Breast epithelium (tissue), 4 donors: ENCODE measurements at regions not wholly inside any gene's neighbourhood (a gene's known extent, or its start where the extent isn't known, plus 50 kb on each side); places are given as distances from the start of the nearest gene placed in this dataset.
A peak's percentile ranks its signal among the peaks of the same experiment; 100 is the strongest.

Experiments used
- DNase-seq, 2 donors: peaks; one replicate each; pipeline ENCODE4 v3.0.0-alpha.2; 2019; ENCODE audit warnings: low spot score in 2 of 2
- H3K27ac ChIP-seq, 2 donors: fragments of 200-600 bp; sonication (generic) in 1 of 2; one replicate each; pipeline ENCODE4 v1.5.1; 2016 to 2019; ENCODE audit warnings: mild to moderate bottlenecking in 1 of 2
- H3K27me3 ChIP-seq, 2 donors: fragments of 200-600 bp; sonication (generic) in 1 of 2; one replicate each; pipeline versions ENCODE4 v1.5.1 to v1.6.0; 2017 to 2019; ENCODE audit warnings: control low read depth in 1 of 2, mild to moderate bottlenecking in 1 of 2
- H3K36me3 ChIP-seq: fragments of 200-600 bp; one replicate; pipeline ENCODE4 v1.5.1; 2019
- H3K4me1 ChIP-seq, 2 donors: fragments of 200-600 bp; sonication (generic); one replicate each; pipeline ENCODE4 v1.5.1; 2016 to 2019; ENCODE audit warnings: control low read depth in 1 of 2
- H3K4me3 ChIP-seq, 3 donors: fragments of 200-600 bp; sonication (generic); 1 replicate in 2 of 3; 2 replicates in 1 of 3; pipeline ENCODE4 v1.5.1; 2016 to 2019; ENCODE audit warnings: mild to moderate bottlenecking in 3 of 3, moderate library complexity in 2 of 3
- H3K9me3 ChIP-seq, 2 donors: fragments of 200-600 bp; sonication (generic) in 1 of 2; one replicate each; pipeline ENCODE4 v1.5.1; 2016 to 2019; ENCODE audit warnings: control low read depth in 1 of 2
- CTCF ChIP-seq, 3 donors: fragments of 450-650 bp; IDR thresholded peaks; one replicate each; pipeline ENCODE4 v1.5.1; 2016 to 2017; ENCODE audit warnings: antibody characterized with exemption in 3 of 3, mild to moderate bottlenecking in 3 of 3, moderate library complexity in 3 of 3
- POLR2A ChIP-seq: fragments of 450-650 bp; IDR thresholded peaks from one replicate; pipeline ENCODE4 v1.6.1; 2016; ENCODE audit warnings: antibody characterized with exemption, mild to moderate bottlenecking, moderate library complexity
- POLR2AphosphoS5 ChIP-seq, 3 donors: sonication (generic); formaldehyde crosslinking; IDR thresholded peaks; one replicate each; pipeline ENCODE4 v1.6.1; 2017; ENCODE audit warnings: antibody characterized with exemption in 3 of 3
- intact Hi-C: fragments of 100-400 bp; cut with DNase I; formaldehyde crosslinking; loops from one replicate; pipeline ENCODE4 v1.15.1; 2023; ENCODE audit warnings: low total_unique reads

GRCh38 chr2:176503776-176504175 is 234.5 kb downstream of the MTX2 start:
- Histone ChIP-seq H3K4me3 (no peak overlapping the region), H3K27me3 (no peaks in the 10 kb centered on the region), H3K27ac (no peak overlapping the region), H3K4me1 (no peaks in the 10 kb centered on the region), H3K36me3 (no peaks in the 10 kb centered on the region), H3K9me3 (no peaks in the 10 kb centered on the region)
- TF ChIP-seq CTCF (IDR thresholded peaks at IDR 0.05): no peak
- TF ChIP-seq POLR2AphosphoS5 (IDR thresholded peaks at IDR 0.05): no peak
- no peak for TF ChIP-seq POLR2A
- DNase-seq: no peak
- intact Hi-C loops: no loop called here

DNA sequence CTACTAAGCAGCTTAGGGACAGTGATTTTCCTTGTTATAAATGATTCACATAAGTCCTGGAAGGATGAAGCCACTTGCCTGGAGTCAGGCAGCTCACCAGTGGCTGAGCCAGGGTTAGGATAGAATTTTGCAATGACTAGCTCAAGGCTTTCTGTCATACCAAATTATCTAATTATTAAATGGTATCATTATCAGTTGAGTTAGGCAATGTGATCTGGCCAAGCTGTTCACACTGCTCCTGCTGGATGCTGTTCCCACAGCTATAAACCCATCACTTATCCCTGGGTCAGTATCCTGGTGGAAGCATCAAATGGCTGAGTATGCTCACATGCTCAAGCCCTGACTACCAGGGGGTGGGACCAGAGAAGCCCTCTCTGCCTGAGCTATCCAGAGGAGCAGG is 235.2 kb downstream of the MTX2 start:
- Histone ChIP-seq H3K9me3 (no peaks in the 10 kb centered on the region), H3K27me3 (no peaks in the 10 kb centered on the region), H3K4me1 (no peaks in the 10 kb centered on the region), H3K4me3 (no peak overlapping the region), H3K36me3 (no peaks in the 10 kb centered on the region), H3K27ac (no peak overlapping the region)
- intact Hi-C loops: no loop called here
- DNase-seq: no peak
- TF ChIP-seq POLR2A (no peak), CTCF (IDR thresholded peaks at IDR 0.05) (no peak), POLR2AphosphoS5 (IDR thresholded peaks at IDR 0.05) (no peak)

DNA sequence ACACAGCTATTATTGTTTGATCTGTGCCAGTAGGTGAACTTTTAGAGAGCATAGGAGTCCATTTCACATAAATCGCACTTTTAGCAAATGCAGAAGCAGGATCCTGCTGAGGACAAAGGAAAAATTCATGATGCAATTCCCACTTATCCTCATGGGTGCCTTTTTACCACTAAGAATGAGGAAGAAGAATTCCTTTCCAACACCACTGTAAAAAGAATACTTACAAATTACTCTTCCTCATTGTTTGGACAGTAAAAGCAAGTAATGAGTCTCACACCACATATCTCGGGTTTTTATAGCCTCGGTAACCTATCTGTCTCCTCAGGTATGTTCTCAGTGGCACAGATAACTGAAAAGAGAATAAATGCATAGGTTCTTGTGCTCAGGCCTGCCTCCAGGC is 238.5 kb downstream of the MTX2 start:
- DNase-seq: no peak
- intact Hi-C loops: no loop called here
- Histone ChIP-seq H3K27me3 (no peaks in the 10 kb centered on the region), H3K4me3 (no peak overlapping the region), H3K9me3 (no peaks in the 10 kb centered on the region), H3K4me1 (no peaks in the 10 kb centered on the region), H3K36me3 (no peaks in the 10 kb centered on the region), H3K27ac (peak overlapping the region in 1 of 2 donors; percentile 19)
- TF ChIP-seq POLR2A: no peak
- no peak for TF ChIP-seq CTCF (IDR thresholded peaks at IDR 0.05)
- no peak for TF ChIP-seq POLR2AphosphoS5 (IDR thresholded peaks at IDR 0.05)

DNA sequence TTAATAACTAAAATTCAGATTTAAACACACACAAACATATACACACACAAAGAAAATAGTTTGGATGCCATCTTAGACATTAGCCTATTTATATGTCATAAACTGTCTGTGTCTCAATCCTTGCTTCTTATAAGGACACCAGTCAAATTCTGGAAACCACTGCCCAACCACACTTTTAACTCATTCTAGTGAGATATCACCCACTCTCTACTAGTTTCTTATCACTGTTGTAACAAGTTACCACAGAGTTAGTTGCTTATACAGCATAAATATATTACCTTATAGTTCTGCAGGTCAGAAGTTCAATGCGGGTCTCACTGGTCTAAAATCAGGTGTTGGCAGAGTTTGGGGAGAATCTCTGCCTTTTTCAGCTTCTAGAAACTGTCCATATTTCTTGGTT is 239.1 kb downstream of the MTX2 start:
- intact Hi-C loops: no loop called here
- Histone ChIP-seq H3K27me3 (no peaks in the 10 kb centered on the region), H3K4me3 (no peak overlapping the region), H3K27ac (no peak overlapping the region), H3K4me1 (no peaks in the 10 kb centered on the region), H3K36me3 (no peaks in the 10 kb centered on the region), H3K9me3 (no peaks in the 10 kb centered on the region)
- DNase-seq: no peak
- TF ChIP-seq POLR2A: no peak
- no peak for TF ChIP-seq CTCF (IDR thresholded peaks at IDR 0.05)
- no peak for TF ChIP-seq POLR2AphosphoS5 (IDR thresholded peaks at IDR 0.05)

DNA sequence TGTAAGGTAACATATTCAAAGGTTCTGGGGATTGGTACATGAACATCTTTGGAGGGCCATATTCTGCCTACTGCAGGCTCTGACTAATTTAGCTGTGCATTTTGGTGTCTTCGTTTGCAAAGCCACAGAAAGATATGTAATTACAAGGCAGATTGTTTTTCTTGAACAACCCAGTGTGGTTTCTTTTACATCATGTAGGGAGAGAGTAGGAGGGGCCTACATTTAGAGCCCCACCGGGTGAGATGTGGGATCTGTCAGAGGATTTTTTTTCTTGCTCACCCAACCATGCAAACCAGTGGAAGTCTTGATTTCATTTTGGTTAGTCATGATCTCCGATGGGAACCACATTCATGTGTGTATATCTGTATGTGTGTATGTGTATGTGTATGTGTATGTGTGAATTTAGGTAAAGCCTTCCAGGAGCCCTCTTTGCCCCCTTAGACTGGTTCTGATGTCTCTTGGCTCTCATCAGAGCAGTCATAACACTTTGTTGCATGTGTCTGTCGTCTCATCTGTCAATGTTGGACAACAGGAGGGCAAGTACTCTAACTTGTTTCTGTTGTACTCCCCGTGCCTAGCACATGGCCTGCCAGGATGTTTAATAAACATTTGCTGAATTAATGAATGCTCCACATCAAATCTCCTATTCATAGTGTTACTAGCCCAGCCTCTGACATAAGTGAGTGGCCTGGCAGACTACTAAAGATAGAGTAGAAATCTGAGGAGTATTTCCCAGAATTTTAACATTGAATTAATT is 239.9 kb downstream of the MTX2 start:
- H3K9me3 ChIP-seq: no peaks in the 10 kb centered on the region
- H3K27me3 ChIP-seq: no peaks in the 10 kb centered on the region
- no peaks in the 10 kb centered on the region for H3K4me1 ChIP-seq
- no peak overlapping the region for H3K4me3 ChIP-seq
- H3K27ac ChIP-seq: no peak overlapping the region
- no peaks in the 10 kb centered on the region for H3K36me3 ChIP-seq
- DNase-seq: no peak
- intact Hi-C loops: no loop called here
- TF ChIP-seq CTCF (IDR thresholded peaks at IDR 0.05) (no peak), POLR2A (no peak), POLR2AphosphoS5 (IDR thresholded peaks at IDR 0.05) (no peak)
